B cell (primary cell): ENCODE measurements at regions not wholly inside any gene's neighbourhood (a gene's known extent, or its start where the extent isn't known, plus 50 kb on each side); places are given as distances from the start of the nearest gene placed in this dataset.

Source experiments
- ATAC-seq: fragments of 200-7000 bp; cut with Tn5 transposase; one replicate; pipeline ENCODE4 v1.10.0; 2021; ENCODE audit warnings: low read depth, mild to moderate bottlenecking, moderate number of reproducible peaks, moderate library complexity
- CTCF ChIA-PET: fragments of 350-600 bp; sonication (Branson Sonifier 250); formaldehyde crosslinking; loops from one replicate; lab custom pipeline; 2021; ENCODE audit warnings: antibody characterized with exemption, inconsistent platforms; lab: Charles Lee
- POLR2A ChIA-PET: fragments of 350-600 bp; sonication (Branson Sonifier 250); formaldehyde crosslinking; loops from one replicate; lab custom pipeline; 2021; ENCODE audit warnings: antibody characterized with exemption; lab: Charles Lee
- DNase-seq: peaks from one replicate; pipeline ENCODE4 v3.0.0; 2013
- H2AFZ ChIP-seq: 2 replicates; pipeline ENCODE4 v1.6.1; 2012; ENCODE audit warnings: mild to moderate bottlenecking, low read depth, low read length; ENCODE audit not compliant: insufficient read depth, poor library complexity, severe bottlenecking
- H3K27ac ChIP-seq, 2 donors: 1 replicate in 1 of 2; 2 replicates in 1 of 2; pipeline ENCODE4 v1.5.1; 2012 to 2013; ENCODE audit warnings: low read length in 2 of 2, mild to moderate bottlenecking in 2 of 2, moderate library complexity in 1 of 2
- H3K27me3 ChIP-seq, 4 experiments: fragments of 200-600 bp in 1 of 4; sonication (generic) in 1 of 4; replicated peaks in 1 of 4; 1 replicate in 2 of 4; 2 replicates in 2 of 4; pipeline versions ENCODE4 v1.6.1 to v1.7.0; 2013 to 2016; ENCODE audit warnings: low read length in 3 of 4, mild to moderate bottlenecking in 2 of 4, mixed read lengths in 1 of 4, moderate library complexity in 1 of 4; ENCODE audit not compliant: insufficient read depth in 4 of 4, control insufficient read depth in 3 of 4; ENCODE audit errors: control extremely low read depth in 1 of 4
- H3K36me3 ChIP-seq, 2 experiments: replicated peaks in 1 of 2; 1 replicate in 1 of 2; 2 replicates in 1 of 2; pipeline versions ENCODE4 v1.6.1 to v1.7.1; 2013; ENCODE audit warnings: low read length in 1 of 2; ENCODE audit not compliant: insufficient read depth in 2 of 2, control insufficient read depth in 1 of 2; ENCODE audit errors: control extremely low read depth in 1 of 2, extremely low read depth in 1 of 2
- H3K4me1 ChIP-seq, 2 donors: fragments of 200-600 bp in 1 of 2; sonication (generic) in 1 of 2; 1 replicate in 1 of 2; 2 replicates in 1 of 2; pipeline versions ENCODE4 v1.5.1 to v1.6.1; 2013 to 2017; ENCODE audit warnings: low read length in 2 of 2; ENCODE audit not compliant: control insufficient read depth in 2 of 2, insufficient read depth in 2 of 2
- H3K4me2 ChIP-seq: replicated peaks from 2 replicates; pipeline ENCODE3; 2012; ENCODE audit warnings: mild to moderate bottlenecking, low read depth, low read length; ENCODE audit not compliant: poor library complexity, severe bottlenecking
- H3K4me3 ChIP-seq, 5 experiments: fragments of 200-600 bp in 1 of 5; sonication (generic) in 1 of 5; 1 replicate in 3 of 5; 2 replicates in 2 of 5; pipeline versions ENCODE4 v1.5.1 to v1.7.0; 2011 to 2016; ENCODE audit warnings: low read length in 4 of 5, mild to moderate bottlenecking in 4 of 5, low read depth in 2 of 5, control low read depth in 1 of 5, moderate library complexity in 1 of 5; ENCODE audit not compliant: insufficient read depth in 1 of 5; ENCODE audit errors: control extremely low read depth in 1 of 5, extremely low read depth in 1 of 5
- H3K79me2 ChIP-seq: fragments of 200-600 bp; sonication (generic); one replicate; pipeline ENCODE4 v1.6.0; 2016; ENCODE audit warnings: low read length; ENCODE audit not compliant: control insufficient read depth, insufficient read depth
- H3K9ac ChIP-seq: fragments of 200-600 bp; sonication (generic); 2 replicates; pipeline ENCODE4 v1.6.1; 2017; ENCODE audit warnings: mild to moderate bottlenecking, low read length, moderate library complexity
- H3K9me3 ChIP-seq, 3 donors: one replicate each; pipeline versions ENCODE4 v1.6.1 to v1.7.1; 2013; ENCODE audit warnings: low read length in 2 of 3; ENCODE audit not compliant: control insufficient read depth in 2 of 3, insufficient read depth in 1 of 3; ENCODE audit errors: control extremely low read depth in 1 of 3
- H4K20me1 ChIP-seq: 2 replicates; pipeline ENCODE4 v1.6.0; 2012; ENCODE audit warnings: mild to moderate bottlenecking, low read length; ENCODE audit not compliant: insufficient read depth, control insufficient read depth, poor library complexity, severe bottlenecking
- H3K27ac Mint-ChIP-seq: one replicate; pipeline ENCODE4 v1.8.0; 2021; ENCODE audit warnings: mixed read lengths
- H3K27me3 Mint-ChIP-seq: one replicate; pipeline ENCODE4 v1.8.0; 2021; ENCODE audit warnings: mixed read lengths
- H3K4me1 Mint-ChIP-seq: one replicate; pipeline ENCODE4 v1.8.0; 2021; ENCODE audit warnings: mixed read lengths
- H3K4me3 Mint-ChIP-seq: one replicate; pipeline ENCODE4 v1.8.0; 2021; ENCODE audit warnings: mixed read lengths
- H3K9me3 Mint-ChIP-seq: one replicate; pipeline ENCODE4 v1.8.0; 2022; ENCODE audit warnings: mixed read lengths; ENCODE audit not compliant: insufficient read depth
- EZH2 ChIP-seq: IDR thresholded peaks from 2 replicates; pipeline ENCODE4 v1.6.1; 2012; ENCODE audit warnings: borderline replicate concordance, low read depth, mild to moderate bottlenecking, moderate library complexity, low read length; ENCODE audit not compliant: insufficient read depth, poor library complexity, severe bottlenecking
- WGBS: methylation state at CpG from one replicate; pipeline ENCODE4 v1.1.5; 2013; ENCODE audit warnings: missing lambda C conversion rate; ENCODE audit not compliant: insufficient coverage; 5-methylcytosine and 5-hydroxymethylcytosine counted together
- intact Hi-C: fragments of 100-400 bp; cut with micrococcal nuclease; formaldehyde crosslinking; loops from one replicate; pipeline ENCODE4 v1.10.0; 2022
- TF ChIP-seq, protein P1 (sequence below): fragments of 200-600 bp; IDR thresholded peaks from one replicate; pipeline ENCODE4 v1.8.0; 2022; ENCODE audit warnings: antibody characterized with exemption, mild to moderate bottlenecking

DNA sequence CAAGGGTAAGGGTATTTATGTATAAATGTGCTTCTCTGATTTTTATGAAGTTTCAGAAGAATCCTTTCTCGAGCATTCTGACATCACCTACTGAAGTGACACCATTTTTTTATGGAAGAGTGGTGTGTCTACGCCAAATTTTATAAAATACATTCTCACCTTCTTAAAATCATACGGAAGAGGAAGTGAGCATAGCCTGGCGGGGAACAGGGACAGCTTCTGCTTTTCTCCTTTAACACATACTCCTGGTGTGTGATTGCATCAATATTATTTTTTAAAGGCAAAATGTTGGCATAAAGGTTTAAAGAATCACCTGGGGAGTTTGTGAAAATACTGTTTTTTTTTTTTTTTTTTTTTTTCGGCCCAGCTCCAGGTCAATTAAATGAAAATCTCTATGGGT, 733.6 kb upstream of the MAN1A1 start:
- H3K4me1 Mint-ChIP-seq, result peaks cover 7% of the 10 kb centered on the region
- H3K27me3 Mint-ChIP-seq, result no peaks in the 10 kb centered on the region
- intact Hi-C loops, result no loop called here
- Histone ChIP-seq H3K36me3 (no peaks in the 10 kb centered on the region), H3K4me3 (no peak overlapping the region), H3K9ac (no peak overlapping the region), H2AFZ (no peak overlapping the region), H3K27me3 (no peaks in the 10 kb centered on the region), H4K20me1 (no peaks in the 10 kb centered on the region), H3K27ac (no peak overlapping the region), H3K4me1 (peaks cover 0 to 6% of the 10 kb centered on the region in 2 donors), H3K4me2 (peak overlapping the region; percentile 30), H3K79me2 (no peaks in the 10 kb centered on the region), H3K9me3 (no peaks in the 10 kb centered on the region)
- ATAC-seq (no peak), DNase-seq (peak; percentile 19)
- H3K27ac Mint-ChIP-seq, result no peak overlapping the region
- ChIA-PET POLR2A (no interaction called here), CTCF (no interaction called here)
- no CpG with 5 or more reads among the region's 5 CpGs for WGBS
- H3K4me3 Mint-ChIP-seq, result no peak overlapping the region
- no peak for TF ChIP-seq EZH2
- TF ChIP-seq, protein P1, sequence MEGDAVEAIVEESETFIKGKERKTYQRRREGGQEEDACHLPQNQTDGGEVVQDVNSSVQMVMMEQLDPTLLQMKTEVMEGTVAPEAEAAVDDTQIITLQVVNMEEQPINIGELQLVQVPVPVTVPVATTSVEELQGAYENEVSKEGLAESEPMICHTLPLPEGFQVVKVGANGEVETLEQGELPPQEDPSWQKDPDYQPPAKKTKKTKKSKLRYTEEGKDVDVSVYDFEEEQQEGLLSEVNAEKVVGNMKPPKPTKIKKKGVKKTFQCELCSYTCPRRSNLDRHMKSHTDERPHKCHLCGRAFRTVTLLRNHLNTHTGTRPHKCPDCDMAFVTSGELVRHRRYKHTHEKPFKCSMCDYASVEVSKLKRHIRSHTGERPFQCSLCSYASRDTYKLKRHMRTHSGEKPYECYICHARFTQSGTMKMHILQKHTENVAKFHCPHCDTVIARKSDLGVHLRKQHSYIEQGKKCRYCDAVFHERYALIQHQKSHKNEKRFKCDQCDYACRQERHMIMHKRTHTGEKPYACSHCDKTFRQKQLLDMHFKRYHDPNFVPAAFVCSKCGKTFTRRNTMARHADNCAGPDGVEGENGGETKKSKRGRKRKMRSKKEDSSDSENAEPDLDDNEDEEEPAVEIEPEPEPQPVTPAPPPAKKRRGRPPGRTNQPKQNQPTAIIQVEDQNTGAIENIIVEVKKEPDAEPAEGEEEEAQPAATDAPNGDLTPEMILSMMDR, result no peak
- H3K9me3 Mint-ChIP-seq, result no peaks in the 10 kb centered on the region

DNA sequence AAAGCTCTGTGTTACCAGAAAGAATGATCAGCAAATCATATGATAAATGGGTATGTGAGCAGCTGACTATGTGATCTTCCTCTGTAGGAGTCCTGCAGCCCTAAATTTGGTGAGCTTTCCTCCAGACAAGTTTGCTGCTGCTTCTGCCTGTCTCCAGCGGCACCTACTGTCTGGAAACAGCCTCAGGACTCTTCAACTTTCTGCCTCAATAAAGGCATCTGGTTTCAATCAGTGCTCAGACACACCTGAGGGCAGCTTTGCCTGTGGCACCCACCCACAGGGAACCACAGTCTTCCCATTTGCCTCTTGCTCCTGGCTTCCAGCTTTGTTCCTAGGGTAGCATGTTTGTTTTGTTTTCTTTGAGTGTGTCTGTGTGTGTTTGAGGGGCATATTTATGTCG, 727.9 kb upstream of the MAN1A1 start:
- intact Hi-C loops, result no loop called here
- Histone ChIP-seq H3K36me3 (no peaks in the 10 kb centered on the region), H3K4me1 (no peaks in the 10 kb centered on the region), H3K9ac (no peak overlapping the region), H3K4me3 (no peak overlapping the region), H3K9me3 (no peaks in the 10 kb centered on the region), H3K27me3 (no peaks in the 10 kb centered on the region), H3K4me2 (no peak overlapping the region), H2AFZ (no peak overlapping the region), H3K27ac (no peak overlapping the region), H4K20me1 (no peaks in the 10 kb centered on the region), H3K79me2 (no peaks in the 10 kb centered on the region)
- Mint-ChIP-seq H3K9me3 (no peaks in the 10 kb centered on the region), H3K4me1 (peaks cover 5% of the 10 kb centered on the region), H3K27me3 (no peaks in the 10 kb centered on the region), H3K4me3 (no peak overlapping the region), H3K27ac (no peak overlapping the region)
- ChIA-PET CTCF (interaction anchor here (0.8 to 1.5 kb wide), 2 partner anchors 929 to 948 kb away, joined by 3 read pairs; no protein-coding TSS in a partner anchor), POLR2A (no interaction called here)
- ATAC-seq (no peak), DNase-seq (no peak)
- TF ChIP-seq, protein P1, result no peak
- TF ChIP-seq EZH2, result no peak
- 14% methylated on average over 1 of the region's 2 CpGs for WGBS
